ENCODE measurements at regions not wholly inside any gene's neighbourhood (a gene's known extent, or its start where the extent isn't known, plus 50 kb on each side); places are given as distances from the start of the nearest gene placed in this dataset.

DNA sequence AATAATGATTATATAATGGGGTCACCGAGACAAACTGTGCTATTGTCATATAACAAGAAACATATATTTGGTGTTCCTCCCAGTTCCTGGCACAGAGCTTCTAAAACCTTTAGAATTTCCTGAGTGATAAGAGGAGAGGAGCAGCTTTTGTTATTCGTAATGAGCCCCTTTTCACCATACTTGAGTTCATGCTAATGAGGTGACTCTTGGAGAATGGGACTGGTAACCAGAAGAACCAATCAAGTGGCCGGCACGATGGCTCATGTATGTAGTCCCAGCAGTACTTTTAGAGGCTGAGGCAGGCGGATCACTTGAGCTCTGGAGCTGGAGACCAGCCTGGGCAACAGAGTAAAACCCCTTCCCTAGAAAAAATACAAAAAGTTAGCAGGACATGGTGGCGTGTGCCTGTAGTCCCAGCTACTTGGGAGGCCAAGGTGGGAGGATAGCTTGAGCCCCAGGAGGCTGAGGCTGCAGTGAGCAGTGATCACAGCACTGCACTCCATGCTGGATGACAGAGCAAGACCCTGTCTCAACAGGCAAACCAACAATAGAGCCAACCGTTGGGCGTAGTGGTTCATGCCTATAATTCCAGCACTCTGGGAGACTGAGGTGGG, 62.7 kb upstream of the FTH1 start:
- no peak overlapping the region for H3K4me3 ChIP-seq (ENCODE audit: low read depth, low read length)
- H3K27me3 ChIP-seq (ENCODE audit: control insufficient read depth, insufficient read depth, low read length), result no peaks in the 10 kb centered on the region
- no peak overlapping the region for H3K27ac ChIP-seq (ENCODE audit: low read depth, low read length)
- H3K9me3 ChIP-seq (ENCODE audit: control insufficient read depth, insufficient read depth, low read depth, low read length), result peaks cover 19% of the 10 kb centered on the region; the same call in 1 of the 2 replicates
- H3K4me1 ChIP-seq (ENCODE audit: control insufficient read depth, insufficient read depth, low read length), result peaks cover 10% of the 10 kb centered on the region
- no peak overlapping the region for H3K9ac ChIP-seq (ENCODE audit: low read length)
- H3K36me3 ChIP-seq (ENCODE audit: control insufficient read depth, insufficient read depth, low read length), result no peaks in the 10 kb centered on the region

DNA sequence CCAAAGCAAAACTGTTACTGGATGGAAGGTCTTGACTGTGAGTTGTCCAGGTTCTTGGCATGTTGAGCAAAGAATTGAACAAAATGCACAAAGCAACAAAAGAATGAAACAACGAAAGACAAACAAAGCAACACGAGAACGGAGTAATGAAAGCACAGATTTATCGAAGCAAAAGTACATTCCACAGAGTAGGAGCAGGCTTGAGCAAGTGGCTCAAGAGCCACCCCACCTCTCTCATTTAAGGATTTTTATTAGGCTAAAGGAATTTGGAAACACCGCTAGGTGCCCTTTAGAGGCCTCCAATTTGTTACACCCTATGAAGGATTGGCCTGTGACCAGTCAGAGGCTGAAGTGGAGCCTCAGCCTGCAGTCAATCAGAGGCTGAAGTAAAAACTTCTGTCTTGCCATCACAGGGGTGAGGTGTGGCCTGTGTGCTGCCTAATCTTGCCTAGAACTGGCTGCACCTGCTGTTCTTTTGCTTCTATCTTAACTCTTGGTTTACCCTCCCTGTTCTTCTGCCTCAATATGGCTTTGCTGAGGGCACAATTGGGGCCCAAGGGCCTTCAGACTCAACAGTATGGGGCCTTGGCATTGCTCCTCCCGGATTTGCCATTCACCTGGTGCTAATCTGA, 59.4 kb upstream of the FTH1 start:
- no peak overlapping the region for H3K27ac ChIP-seq (ENCODE audit: low read depth, low read length)
- no peak overlapping the region for H3K4me3 ChIP-seq (ENCODE audit: low read depth, low read length)
- H3K9me3 ChIP-seq (ENCODE audit: control insufficient read depth, insufficient read depth, low read depth, low read length), result peaks cover 14% of the 10 kb centered on the region; the same call in 1 of the 2 replicates
- no peak overlapping the region for H3K9ac ChIP-seq (ENCODE audit: low read length)
- H3K36me3 ChIP-seq (ENCODE audit: control insufficient read depth, insufficient read depth, low read length), result no peaks in the 10 kb centered on the region
- peaks cover 10% of the 10 kb centered on the region for H3K4me1 ChIP-seq (ENCODE audit: control insufficient read depth, insufficient read depth, low read length)
- no peaks in the 10 kb centered on the region for H3K27me3 ChIP-seq (ENCODE audit: control insufficient read depth, insufficient read depth, low read length)

DNA sequence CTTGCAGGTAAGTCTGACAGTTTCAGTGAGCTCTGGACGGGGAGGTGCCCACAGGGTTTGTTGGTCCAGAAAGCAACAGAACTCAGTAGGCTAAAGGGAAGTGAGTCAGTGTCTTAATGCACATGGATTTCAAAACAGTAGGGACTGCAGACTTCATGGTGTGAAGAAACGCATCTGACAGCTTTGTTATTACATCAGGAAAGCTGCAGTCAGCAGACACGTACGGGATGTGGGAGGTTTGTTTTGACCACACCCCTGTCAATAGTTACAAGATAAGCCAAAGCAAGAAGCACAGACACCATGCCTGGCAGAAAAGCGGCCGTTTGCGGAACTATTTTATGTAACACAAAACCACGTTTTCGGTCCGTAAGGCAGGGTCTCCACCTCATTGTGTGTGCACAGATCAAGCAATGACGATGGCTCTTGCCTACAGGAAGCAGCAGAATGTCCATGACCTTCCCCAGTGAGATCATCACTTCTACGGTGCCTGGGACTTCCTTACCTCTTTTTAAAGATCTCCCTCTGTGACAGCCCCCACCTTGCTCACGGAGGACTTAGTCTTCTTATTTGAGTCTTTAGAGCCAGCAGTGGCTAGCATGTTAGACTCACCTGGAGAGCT, 58.2 kb upstream of the FTH1 start:
- Histone ChIP-seq H3K27ac (ENCODE audit: low read depth, low read length) (no peak overlapping the region), H3K4me1 (ENCODE audit: control insufficient read depth, insufficient read depth, low read length) (peaks cover 10% of the 10 kb centered on the region), H3K9ac (ENCODE audit: low read length) (no peak overlapping the region), H3K27me3 (ENCODE audit: control insufficient read depth, insufficient read depth, low read length) (no peaks in the 10 kb centered on the region), H3K4me3 (ENCODE audit: low read depth, low read length) (no peak overlapping the region), H3K36me3 (ENCODE audit: control insufficient read depth, insufficient read depth, low read length) (no peaks in the 10 kb centered on the region), H3K9me3 (ENCODE audit: control insufficient read depth, insufficient read depth, low read depth, low read length) (peaks cover 25% of the 10 kb centered on the region)

DNA sequence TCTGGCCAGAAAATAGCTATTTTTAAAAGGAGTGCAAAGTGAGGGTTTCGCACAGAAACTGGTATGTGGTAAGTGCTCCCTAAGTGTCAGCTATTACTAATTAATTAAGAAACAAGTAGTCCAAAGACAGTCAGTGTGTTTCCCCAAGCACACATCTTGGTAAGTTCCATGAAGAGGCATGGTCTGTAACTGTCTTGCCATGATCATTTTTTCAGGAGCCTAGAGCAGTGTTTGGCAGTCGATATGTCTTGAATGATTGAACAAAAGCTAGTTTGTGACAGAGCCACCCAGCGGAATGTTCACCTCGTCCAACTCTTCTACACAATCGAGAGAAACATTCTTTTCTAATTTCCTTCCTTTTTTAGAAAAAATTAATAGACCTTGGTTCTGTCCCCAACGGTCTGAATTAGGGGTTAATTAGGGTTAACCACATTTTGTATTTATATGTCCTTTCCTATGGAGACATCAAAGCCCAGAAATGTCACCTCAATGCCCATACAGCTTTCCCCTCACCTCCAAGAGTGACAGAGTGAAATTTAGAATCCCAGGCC, 57.6 kb upstream of the FTH1 start:
- H3K27me3 ChIP-seq (ENCODE audit: control insufficient read depth, insufficient read depth, low read length), result no peaks in the 10 kb centered on the region
- no peak overlapping the region for H3K27ac ChIP-seq (ENCODE audit: low read depth, low read length)
- H3K4me1 ChIP-seq (ENCODE audit: control insufficient read depth, insufficient read depth, low read length), result peaks cover 6% of the 10 kb centered on the region; the same call in 1 of the 2 replicates
- H3K36me3 ChIP-seq (ENCODE audit: control insufficient read depth, insufficient read depth, low read length), result no peaks in the 10 kb centered on the region
- H3K4me3 ChIP-seq (ENCODE audit: low read depth, low read length), result no peak overlapping the region
- H3K9me3 ChIP-seq (ENCODE audit: control insufficient read depth, insufficient read depth, low read depth, low read length), result peaks cover 23% of the 10 kb centered on the region
- H3K9ac ChIP-seq (ENCODE audit: low read length), result no peak overlapping the region

DNA sequence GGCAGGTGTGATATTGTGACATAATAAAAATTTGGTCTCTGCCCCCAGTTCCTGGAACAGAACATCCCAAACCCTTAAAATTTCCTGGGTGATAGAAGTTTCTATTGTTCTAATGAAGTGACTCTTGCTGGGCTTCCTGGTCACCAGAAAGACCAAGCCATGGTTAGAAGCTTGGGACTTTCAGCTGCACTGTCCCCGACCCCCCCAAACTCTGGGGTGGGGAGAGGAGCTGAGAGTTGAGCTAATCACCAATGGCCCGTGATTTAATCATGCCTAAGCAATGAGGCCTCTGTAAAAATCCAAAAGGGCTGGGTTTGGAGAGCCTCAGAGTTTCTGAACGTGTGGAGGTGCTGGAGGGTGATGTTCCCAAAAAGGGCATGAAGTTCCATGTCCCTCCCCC, 54.8 kb upstream of the FTH1 start:
- H3K4me1 ChIP-seq (ENCODE audit: control insufficient read depth, insufficient read depth, low read length), result peaks cover 6% of the 10 kb centered on the region; the same call in 1 of the 2 replicates
- no peaks in the 10 kb centered on the region for H3K27me3 ChIP-seq (ENCODE audit: control insufficient read depth, insufficient read depth, low read length)
- H3K27ac ChIP-seq (ENCODE audit: low read depth, low read length), result no peak overlapping the region
- H3K9me3 ChIP-seq (ENCODE audit: control insufficient read depth, insufficient read depth, low read depth, low read length), result peaks cover 20% of the 10 kb centered on the region
- no peak overlapping the region for H3K9ac ChIP-seq (ENCODE audit: low read length)
- no peaks in the 10 kb centered on the region for H3K36me3 ChIP-seq (ENCODE audit: control insufficient read depth, insufficient read depth, low read length)
- no peak overlapping the region for H3K4me3 ChIP-seq (ENCODE audit: low read depth, low read length)

DNA sequence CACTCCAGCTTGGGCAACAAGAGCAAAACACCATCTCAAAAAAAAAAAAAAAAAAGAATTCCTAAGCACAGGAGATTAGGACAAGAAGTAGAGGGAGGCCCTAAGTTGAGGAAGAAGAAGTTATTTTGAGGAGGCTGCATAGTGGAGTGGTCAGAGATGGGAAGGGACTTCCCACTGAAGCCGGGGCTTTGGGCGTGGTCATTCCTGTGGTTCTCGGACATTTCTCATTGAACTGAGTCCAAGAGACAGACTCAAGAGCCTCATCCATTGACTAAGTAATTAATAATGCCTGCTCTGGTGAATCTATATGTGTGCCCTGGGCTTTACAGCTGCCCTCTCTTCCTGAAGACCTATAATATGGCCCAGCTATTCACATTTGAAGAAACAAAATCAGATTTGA, 53.2 kb upstream of the FTH1 start:
- Histone ChIP-seq H3K4me1 (ENCODE audit: control insufficient read depth, insufficient read depth, low read length) (peaks cover 5% of the 10 kb centered on the region; the same call in 1 of the 2 replicates), H3K9me3 (ENCODE audit: control insufficient read depth, insufficient read depth, low read depth, low read length) (peaks cover 13% of the 10 kb centered on the region), H3K9ac (ENCODE audit: low read length) (no peak overlapping the region), H3K27me3 (ENCODE audit: control insufficient read depth, insufficient read depth, low read length) (no peaks in the 10 kb centered on the region), H3K36me3 (ENCODE audit: control insufficient read depth, insufficient read depth, low read length) (no peaks in the 10 kb centered on the region), H3K4me3 (ENCODE audit: low read depth, low read length) (no peak overlapping the region), H3K27ac (ENCODE audit: low read depth, low read length) (no peak overlapping the region)

DNA sequence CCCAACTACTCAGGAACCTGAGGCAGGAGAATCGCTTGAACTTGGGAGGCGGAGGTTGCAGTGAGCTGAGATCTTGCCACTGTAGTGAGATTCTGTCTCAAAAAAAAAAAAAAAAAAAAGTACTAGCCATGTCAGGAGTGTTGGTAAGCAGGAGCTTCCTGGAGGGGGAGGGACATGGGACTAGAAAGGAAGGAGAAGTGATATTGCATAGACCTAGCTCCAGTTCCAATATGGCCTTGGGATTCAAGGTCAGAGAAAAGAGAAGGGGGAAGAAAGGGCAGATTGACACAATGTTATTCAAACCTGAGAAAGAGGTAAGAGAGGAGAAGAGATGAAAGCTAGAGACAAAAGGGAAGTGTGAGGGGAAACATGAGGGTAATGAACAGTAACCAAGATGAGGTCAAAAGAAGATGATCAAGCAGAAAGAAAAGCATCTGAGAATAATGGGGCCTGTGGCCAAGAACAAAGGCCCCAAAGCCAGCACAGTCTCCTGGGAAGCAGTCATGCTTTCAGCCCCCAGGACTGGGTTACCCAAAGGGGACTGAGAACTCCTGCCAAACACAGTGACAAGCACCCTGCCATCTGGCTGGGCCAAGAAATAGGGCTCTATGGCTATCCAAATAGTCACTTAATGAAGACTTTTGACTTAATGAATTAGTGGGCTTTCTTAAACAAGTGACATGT, 51.7 kb upstream of the FTH1 start:
- Histone ChIP-seq H3K4me1 (ENCODE audit: control insufficient read depth, insufficient read depth, low read length) (no peaks in the 10 kb centered on the region), H3K27ac (ENCODE audit: low read depth, low read length) (no peak overlapping the region), H3K9ac (ENCODE audit: low read length) (no peak overlapping the region), H3K4me3 (ENCODE audit: low read depth, low read length) (no peak overlapping the region), H3K36me3 (ENCODE audit: control insufficient read depth, insufficient read depth, low read length) (no peaks in the 10 kb centered on the region), H3K27me3 (ENCODE audit: control insufficient read depth, insufficient read depth, low read length) (no peaks in the 10 kb centered on the region), H3K9me3 (ENCODE audit: control insufficient read depth, insufficient read depth, low read depth, low read length) (peaks cover 13% of the 10 kb centered on the region)

DNA sequence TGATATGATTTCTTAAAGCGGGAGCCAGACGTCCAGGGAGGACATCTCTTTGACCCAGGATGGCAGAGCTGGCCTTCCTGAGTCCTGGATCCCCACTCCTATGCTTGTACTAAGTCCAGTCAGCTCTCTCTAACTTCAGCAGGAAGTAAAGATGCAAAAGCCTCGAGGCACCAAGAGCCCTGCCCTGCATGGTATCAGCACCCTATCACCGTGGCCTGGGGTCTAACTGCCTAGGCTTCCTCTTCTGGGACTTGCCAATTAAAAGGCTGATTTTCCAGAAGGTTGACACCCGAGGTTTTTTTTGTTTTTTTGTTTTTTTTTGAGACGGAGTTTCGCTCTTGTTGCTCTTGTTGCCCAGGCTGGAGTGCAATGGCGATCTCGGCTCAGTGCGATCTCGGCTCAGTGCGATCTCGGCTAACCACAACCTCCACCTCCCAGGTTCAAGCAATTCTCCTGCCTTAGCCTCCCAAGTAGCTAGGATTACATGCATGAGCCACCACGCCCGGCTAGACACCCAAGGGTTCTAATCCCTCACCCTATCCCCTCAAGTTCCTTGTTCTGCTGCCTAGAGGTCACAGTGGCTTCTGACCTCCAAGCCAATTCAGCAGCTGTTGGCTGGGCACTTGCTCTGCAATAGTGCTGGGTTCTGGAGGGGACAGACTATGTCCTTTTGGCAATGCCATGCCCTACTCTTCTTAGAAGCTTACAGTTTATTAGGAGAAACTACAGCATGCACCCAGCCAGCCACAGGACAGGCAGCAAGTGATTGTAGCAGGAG, 50.6 kb upstream of the FTH1 start:
- peaks cover 13% of the 10 kb centered on the region for H3K9me3 ChIP-seq (ENCODE audit: control insufficient read depth, insufficient read depth, low read depth, low read length)
- no peak overlapping the region for H3K9ac ChIP-seq (ENCODE audit: low read length)
- peaks cover 6% of the 10 kb centered on the region; the same call in 1 of the 2 replicates for H3K4me1 ChIP-seq (ENCODE audit: control insufficient read depth, insufficient read depth, low read length)
- H3K27ac ChIP-seq (ENCODE audit: low read depth, low read length), result no peak overlapping the region
- no peaks in the 10 kb centered on the region for H3K36me3 ChIP-seq (ENCODE audit: control insufficient read depth, insufficient read depth, low read length)
- H3K4me3 ChIP-seq (ENCODE audit: low read depth, low read length), result no peak overlapping the region
- H3K27me3 ChIP-seq (ENCODE audit: control insufficient read depth, insufficient read depth, low read length), result no peaks in the 10 kb centered on the region
